A673 (cell line): ENCODE measurements at regions not wholly inside any gene's neighbourhood (a gene's known extent, or its start where the extent isn't known, plus 50 kb on each side); places are given as distances from the start of the nearest gene placed in this dataset.
"Not testable (repeated sequence)": the region's sequence is repeated elsewhere in the genome, so short reads cannot be mapped to it uniquely, and the experiment has no call there.

Source experiments
- CTCF ChIP-seq: fragments of 300-800, 200-600 bp; sonication (generic); conservative IDR thresholded peaks from 2 replicates; pipeline ENCODE4 v1.5.1; 2017; ENCODE audit warnings: low read depth, mild to moderate bottlenecking, antibody characterized with exemption, low read length, moderate library complexity, mixed read lengths
- EZH2 ChIP-seq: fragments of 200-600 bp; sonication (generic); IDR thresholded peaks from 2 replicates; pipeline ENCODE4 v1.6.1; 2017; ENCODE audit warnings: borderline replicate concordance, low read depth, mild to moderate bottlenecking, mixed read lengths, antibody characterized with exemption, low read length; ENCODE audit not compliant: poor library complexity, severe bottlenecking

GRCh38 chr2:15696606-15697170 lies 105.0 kb downstream of the DDX1 start:
- not testable (repeated sequence) for TF ChIP-seq CTCF, EZH2
